Gastroesophageal sphincter (tissue), 4 donors: ENCODE measurements at regions not wholly inside any gene's neighbourhood (a gene's known extent, or its start where the extent isn't known, plus 50 kb on each side); places are given as distances from the start of the nearest gene placed in this dataset.

Experiments used
- ATAC-seq: fragments of 150-250 bp; one replicate; pipeline ENCODE4 v1.9.1; 2016; ENCODE audit warnings: mild to moderate bottlenecking, moderate library complexity
- H3K27ac ChIP-seq, 4 donors: fragments of 200-600 bp; sonication (generic) in 3 of 4; 1 replicate in 3 of 4; 2 replicates in 1 of 4; pipeline ENCODE4 v1.5.1; 2016 to 2019
- H3K27me3 ChIP-seq: fragments of 200-600 bp; sonication (generic); one replicate; pipeline ENCODE4 v1.5.1; 2019
- H3K36me3 ChIP-seq, 2 donors: fragments of 200-600 bp; sonication (generic); one replicate each; pipeline ENCODE4 v1.5.1; 2019; ENCODE audit warnings: control low read depth in 1 of 2
- H3K4me1 ChIP-seq, 3 donors: fragments of 200-600 bp; sonication (generic); 1 replicate in 2 of 3; 2 replicates in 1 of 3; pipeline ENCODE4 v1.5.1; 2016 to 2019; ENCODE audit warnings: control low read depth in 2 of 3
- H3K4me3 ChIP-seq, 2 donors: fragments of 200-600 bp; sonication (generic); one replicate each; pipeline ENCODE4 v1.5.1; 2019; ENCODE audit warnings: mild to moderate bottlenecking in 1 of 2, moderate library complexity in 1 of 2
- H3K9me3 ChIP-seq, 3 donors: fragments of 200-600 bp; sonication (generic); one replicate each; pipeline ENCODE4 v1.5.1; 2017 to 2019; ENCODE audit warnings: control low read depth in 2 of 3
- CTCF ChIP-seq, 4 experiments: fragments of 200-600 bp in 2 of 4; fragments of 450-650 bp in 2 of 4; sonication (generic) in 1 of 4; IDR thresholded peaks; one replicate each; pipeline ENCODE4 v1.5.1; 2017 to 2019; ENCODE audit warnings: antibody characterized with exemption in 4 of 4, mild to moderate bottlenecking in 2 of 4, moderate library complexity in 2 of 4
- EP300 ChIP-seq: sonication (generic); formaldehyde crosslinking; IDR thresholded peaks from one replicate; pipeline ENCODE4 v1.6.1; 2017; ENCODE audit warnings: antibody characterized with exemption, mild to moderate bottlenecking
- POLR2A ChIP-seq, 2 donors: fragments of 450-650 bp; IDR thresholded peaks; one replicate each; pipeline ENCODE4 v1.6.1; 2017; ENCODE audit warnings: antibody characterized with exemption in 2 of 2, mild to moderate bottlenecking in 2 of 2, moderate library complexity in 1 of 2
- POLR2AphosphoS5 ChIP-seq: sonication (generic); formaldehyde crosslinking; IDR thresholded peaks from one replicate; pipeline ENCODE4 v1.6.1; 2017; ENCODE audit warnings: antibody characterized with exemption
- WGBS, 2 donors: methylation state at CpG; one replicate each; pipeline ENCODE4 v1.1.5; 2018; ENCODE audit warnings: low coverage in 1 of 2; 5-methylcytosine and 5-hydroxymethylcytosine counted together

- Histone ChIP-seq H3K27ac (no peak overlapping the region), H3K4me1 (no peaks in the 10 kb centered on the region), H3K9me3 (peaks cover 0 to 6% (median 0%) of the 10 kb centered on the region in 3 donors), H3K36me3 (no peaks in the 10 kb centered on the region), H3K4me3 (no peak overlapping the region), H3K27me3 (peaks cover 57% of the 10 kb centered on the region)
- 78 to 83% methylated on average over 3 to 4 of the region's 4 CpGs for WGBS, 2 donors
- TF ChIP-seq EP300 (no peak), POLR2A (IDR thresholded peaks at IDR 0.05) (no peak), POLR2AphosphoS5 (no peak), CTCF (IDR thresholded peaks at IDR 0.05) (no peak)
- no peak for ATAC-seq
These were observed 112.6 kb downstream of the CDH26 start for GRCh38 chr20:60070791-60071190.

GRCh38 chr20:60071965-60072364 lies 113.7 kb downstream of the CDH26 start:
- TF ChIP-seq POLR2A (IDR thresholded peaks at IDR 0.05) (no peak), POLR2AphosphoS5 (no peak), EP300 (no peak), CTCF (IDR thresholded peaks at IDR 0.05) (no peak)
- Histone ChIP-seq H3K27ac (no peak overlapping the region), H3K4me1 (no peaks in the 10 kb centered on the region), H3K36me3 (no peaks in the 10 kb centered on the region), H3K4me3 (no peak overlapping the region), H3K27me3 (peaks cover 48% of the 10 kb centered on the region), H3K9me3 (peaks cover 0 to 6% (median 0%) of the 10 kb centered on the region in 3 donors)
- WGBS, 2 donors = 70 to 75% methylated on average over 1 to 2 of the region's 2 CpGs
- ATAC-seq = no peak

GRCh38 chr20:60073086-60073485 lies 114.9 kb downstream of the CDH26 start:
- no peak for ATAC-seq
- Histone ChIP-seq H3K4me3 (no peak overlapping the region), H3K4me1 (no peaks in the 10 kb centered on the region), H3K9me3 (peaks cover 0 to 6% (median 0%) of the 10 kb centered on the region in 3 donors), H3K27me3 (peaks cover 37% of the 10 kb centered on the region), H3K27ac (no peak overlapping the region), H3K36me3 (no peaks in the 10 kb centered on the region)
- TF ChIP-seq POLR2A (IDR thresholded peaks at IDR 0.05) (no peak), EP300 (no peak), CTCF (IDR thresholded peaks at IDR 0.05) (no peak), POLR2AphosphoS5 (no peak)
- 82 to 84% methylated on average over 3 to 6 of the region's 6 CpGs for WGBS, 2 donors

GRCh38 chr20:60073504-60073903 lies 115.3 kb downstream of the CDH26 start:
- no peaks in the 10 kb centered on the region for H3K4me1 ChIP-seq
- H3K4me3 ChIP-seq = no peak overlapping the region
- ATAC-seq = no peak
- peaks cover 34% of the 10 kb centered on the region for H3K27me3 ChIP-seq
- TF ChIP-seq EP300 (no peak), CTCF (IDR thresholded peaks at IDR 0.05) (no peak), POLR2A (IDR thresholded peaks at IDR 0.05) (no peak), POLR2AphosphoS5 (no peak)
- H3K27ac ChIP-seq = no peak overlapping the region
- WGBS, 2 donors = 85 to 91% methylated on average over 5 of the region's 5 CpGs
- no peaks in the 10 kb centered on the region for H3K36me3 ChIP-seq
- peaks cover 0 to 6% (median 0%) of the 10 kb centered on the region in 3 donors for H3K9me3 ChIP-seq

GRCh38 chr20:60074276-60074675 lies 116.1 kb downstream of the CDH26 start:
- Histone ChIP-seq H3K27me3 (peaks cover 26% of the 10 kb centered on the region), H3K27ac (no peak overlapping the region), H3K36me3 (no peaks in the 10 kb centered on the region), H3K9me3 (peaks cover 0 to 6% (median 0%) of the 10 kb centered on the region in 3 donors), H3K4me1 (no peaks in the 10 kb centered on the region), H3K4me3 (no peak overlapping the region)
- WGBS, 2 donors = 71 to 75% methylated on average over 4 to 7 of the region's 10 CpGs
- ATAC-seq = no peak
- TF ChIP-seq EP300 = no peak
- TF ChIP-seq POLR2A (IDR thresholded peaks at IDR 0.05) = no peak
- TF ChIP-seq POLR2AphosphoS5 = no peak
- no peak for TF ChIP-seq CTCF (IDR thresholded peaks at IDR 0.05)
